H1 (cell line): ENCODE measurements at regions not wholly inside any gene's neighbourhood (a gene's known extent, or its start where the extent isn't known, plus 50 kb on each side); places are given as distances from the start of the nearest gene placed in this dataset.

Source experiments
- CTCF ChIA-PET: fragments of 300-600 bp; sonication (Branson Sonifier 250); formaldehyde crosslinking; loops from one replicate; lab custom pipeline; 2021; ENCODE audit not compliant: partially characterized antibody; lab: Charles Lee
- POLR2A ChIA-PET: fragments of 300-600 bp; sonication (Branson Sonifier 250); formaldehyde crosslinking; loops from one replicate; lab custom pipeline; 2021; ENCODE audit warnings: inconsistent platforms; ENCODE audit not compliant: partially characterized antibody; lab: Charles Lee
- DNase-seq, 2 experiments: peaks; one replicate each; pipeline versions ENCODE4 v3.0.0 to v3.0.0-alpha.2; 2010 to 2022; ENCODE audit warnings: low spot score in 2 of 2, low read depth in 1 of 2, mixed read lengths in 1 of 2
- FAIRE-seq: peaks from 2 replicates; lab custom pipeline; 2011; peaks lifted over from hg19 to GRCh38; lab: Jason Lieb, UNC
- H2AFZ ChIP-seq: 2 replicates; pipeline ENCODE4 v1.8.1; 2012; ENCODE audit warnings: low read length, inconsistent platforms
- H2AK5ac ChIP-seq: 2 replicates; pipeline ENCODE4 v1.6.1; 2013; ENCODE audit warnings: low read depth, low read length
- H2BK120ac ChIP-seq: replicated peaks from 2 replicates; pipeline ENCODE3; 2013; ENCODE audit warnings: low read depth, low read length, inconsistent platforms
- H2BK12ac ChIP-seq: 2 replicates; pipeline ENCODE4 v1.6.1; 2013; ENCODE audit warnings: low read depth, low read length
- H2BK15ac ChIP-seq: 2 replicates; pipeline ENCODE4 v1.6.1; 2013; ENCODE audit warnings: low read length
- H2BK20ac ChIP-seq: 2 replicates; pipeline ENCODE4 v1.6.1; 2013; ENCODE audit warnings: low read length
- H2BK5ac ChIP-seq: 2 replicates; pipeline ENCODE4 v1.6.1; 2013; ENCODE audit warnings: low read depth, low read length
- H3K14ac ChIP-seq: 2 replicates; pipeline ENCODE4 v1.6.1; 2013; ENCODE audit warnings: inconsistent platforms; ENCODE audit not compliant: insufficient read length
- H3K18ac ChIP-seq: 2 replicates; pipeline ENCODE4 v1.6.1; 2013; ENCODE audit warnings: low read length; ENCODE audit errors: extremely low read depth
- H3K23ac ChIP-seq: 2 replicates; pipeline ENCODE4 v1.6.1; 2013; ENCODE audit warnings: inconsistent platforms; ENCODE audit not compliant: insufficient read length
- H3K23me2 ChIP-seq: 2 replicates; pipeline ENCODE4 v1.6.1; 2013; ENCODE audit warnings: low read depth, low read length
- H3K27ac ChIP-seq: 2 replicates; pipeline ENCODE4 v1.6.1; 2011; ENCODE audit warnings: low read depth, low read length, inconsistent platforms
- H3K27me3 ChIP-seq, 4 experiments: replicated peaks in 1 of 4; 1 replicate in 1 of 4; 2 replicates in 3 of 4; pipeline versions ENCODE4 v1.6.1 to v1.8.1; 2011 to 2013; ENCODE audit warnings: low read length in 3 of 4, mild to moderate bottlenecking in 3 of 4, inconsistent platforms in 2 of 4, mixed read lengths in 2 of 4, moderate library complexity in 1 of 4; ENCODE audit not compliant: control insufficient read depth in 3 of 4, insufficient read depth in 3 of 4; ENCODE audit errors: extremely low read depth in 1 of 4
- H3K36me3 ChIP-seq, 4 experiments: 2 replicates each; pipeline versions ENCODE4 v1.6.1 to v1.8.1; 2011 to 2013; ENCODE audit warnings: mild to moderate bottlenecking in 4 of 4, low read length in 3 of 4, moderate library complexity in 2 of 4, control low read depth in 1 of 4, inconsistent platforms in 1 of 4; ENCODE audit not compliant: insufficient read depth in 4 of 4, control insufficient read depth in 2 of 4
- H3K4ac ChIP-seq: replicated peaks from 2 replicates; pipeline ENCODE3; 2013; ENCODE audit warnings: low read length, low read depth, mixed read lengths, inconsistent platforms; ENCODE audit not compliant: insufficient read length
- H3K4me1 ChIP-seq, 4 experiments: replicated peaks in 1 of 4; 1 replicate in 1 of 4; 2 replicates in 3 of 4; pipeline versions ENCODE4 v1.6.1 to v1.8.1; 2011 to 2013; ENCODE audit warnings: low read length in 3 of 4, inconsistent platforms in 2 of 4, mixed read lengths in 1 of 4; ENCODE audit not compliant: insufficient read depth in 4 of 4, control insufficient read depth in 3 of 4
- H3K4me2 ChIP-seq, 2 experiments: 2 replicates each; pipeline versions ENCODE4 v1.6.1 to v1.8.1; 2011 to 2013; ENCODE audit warnings: low read depth in 2 of 2, low read length in 2 of 2, control low read depth in 1 of 2, inconsistent platforms in 1 of 2, mild to moderate bottlenecking in 1 of 2; ENCODE audit not compliant: insufficient read depth in 1 of 2
- H3K4me3 ChIP-seq, 4 experiments: fragments of 200-600, 300-600 bp in 1 of 4; sonication (generic), shearing (Covaris generic), sonication (Bioruptor Twin) in 1 of 4; 2 replicates each; pipeline versions ENCODE4 v1.5.1 to v1.8.1; 2011 to 2016; ENCODE audit warnings: low read length in 4 of 4, low read depth in 3 of 4, control low read depth in 2 of 4, inconsistent platforms in 2 of 4, mild to moderate bottlenecking in 2 of 4, mixed read lengths in 1 of 4, moderate library complexity in 1 of 4; ENCODE audit not compliant: insufficient read depth in 2 of 4; ENCODE audit errors: extremely low read depth in 1 of 4
- H3K56ac ChIP-seq: replicated peaks from 2 replicates; pipeline ENCODE3; 2013; ENCODE audit warnings: low read depth, mild to moderate bottlenecking, mixed read lengths, low read length, inconsistent platforms; ENCODE audit not compliant: insufficient read length
- H3K79me1 ChIP-seq: 2 replicates; pipeline ENCODE4 v1.6.1; 2013; ENCODE audit warnings: low read depth, low read length, control low read depth
- H3K79me2 ChIP-seq, 2 experiments: 2 replicates each; pipeline versions ENCODE4 v1.6.1 to v1.8.1; 2012 to 2013; ENCODE audit warnings: low read length in 2 of 2, mild to moderate bottlenecking in 2 of 2, inconsistent platforms in 1 of 2; ENCODE audit not compliant: insufficient read depth in 2 of 2, control insufficient read depth in 1 of 2
- H3K9ac ChIP-seq, 4 experiments: replicated peaks in 1 of 4; 1 replicate in 1 of 4; 2 replicates in 3 of 4; pipeline versions ENCODE4 v1.6.1 to v1.8.1; 2011 to 2013; ENCODE audit warnings: low read depth in 3 of 4, low read length in 3 of 4, control low read depth in 2 of 4, mild to moderate bottlenecking in 2 of 4, moderate library complexity in 2 of 4, inconsistent platforms in 1 of 4; ENCODE audit errors: extremely low read depth in 1 of 4
- H3K9me3 ChIP-seq, 2 experiments: 2 replicates each; pipeline versions ENCODE4 v1.6.1 to v1.8.1; 2012 to 2013; ENCODE audit warnings: mild to moderate bottlenecking in 2 of 2, moderate library complexity in 2 of 2, control low read depth in 1 of 2, inconsistent platforms in 1 of 2, low read depth in 1 of 2, low read length in 1 of 2, mixed read lengths in 1 of 2; ENCODE audit not compliant: insufficient read depth in 2 of 2
- H4K20me1 ChIP-seq, 2 experiments: replicated peaks in 1 of 2; 2 replicates each; pipeline versions ENCODE3 to v1.8.1; 2011 to 2013; ENCODE audit warnings: inconsistent platforms in 2 of 2, low read length in 2 of 2, mild to moderate bottlenecking in 1 of 2; ENCODE audit not compliant: insufficient read depth in 2 of 2, control insufficient read depth in 1 of 2
- H4K5ac ChIP-seq: 2 replicates; pipeline ENCODE4 v1.6.1; 2013; ENCODE audit warnings: low read length, low read depth, mixed read lengths, inconsistent platforms; ENCODE audit not compliant: insufficient read length
- H4K8ac ChIP-seq: 2 replicates; pipeline ENCODE4 v1.8.0; 2013; ENCODE audit warnings: mild to moderate bottlenecking, moderate library complexity, low read length, inconsistent platforms; ENCODE audit not compliant: insufficient read depth; ENCODE audit errors: extremely low read depth
- H4K91ac ChIP-seq: replicated peaks from 2 replicates; pipeline ENCODE3; 2013; ENCODE audit warnings: low read length, mixed read lengths, inconsistent platforms; ENCODE audit not compliant: insufficient read length
- CBX5 ChIP-seq: fragments of 300-800, 300-1000 bp; sonication (generic); IDR thresholded peaks from 2 replicates; pipeline ENCODE4 v1.7.1; 2016; ENCODE audit warnings: antibody characterized with exemption, low read length, low read depth
- CEBPB ChIP-seq: IDR thresholded peaks from 2 replicates; pipeline ENCODE4 v1.6.1; 2012; ENCODE audit warnings: low read depth, low read length
- CREB1 ChIP-seq: IDR thresholded peaks from 2 replicates; pipeline ENCODE4 v1.6.1; 2012; ENCODE audit warnings: inconsistent platforms
- EGR1 ChIP-seq: IDR thresholded peaks from 2 replicates; pipeline ENCODE4 v1.6.1; 2011; ENCODE audit warnings: low read depth, low read length, borderline replicate concordance
- EP300 ChIP-seq, 2 experiments: IDR thresholded peaks; 1 replicate in 1 of 2; 2 replicates in 1 of 2; pipeline ENCODE4 v1.6.1; 2011 to 2012; ENCODE audit warnings: low read depth in 2 of 2, low read length in 2 of 2, mild to moderate bottlenecking in 2 of 2, borderline replicate concordance in 1 of 2, inconsistent platforms in 1 of 2, moderate library complexity in 1 of 2
- GABPA ChIP-seq: IDR thresholded peaks from 2 replicates; pipeline ENCODE4 v1.6.1; 2011; ENCODE audit warnings: mild to moderate bottlenecking, low read length, moderate library complexity, borderline replicate concordance; ENCODE audit not compliant: insufficient read depth
- KDM1A ChIP-seq: fragments of 200-600, 300-600 bp; sonication (generic); IDR thresholded peaks from 2 replicates; pipeline ENCODE4 v1.7.1; 2016; ENCODE audit warnings: mild to moderate bottlenecking, low read length, borderline replicate concordance
- POLR2A ChIP-seq, 2 experiments: IDR thresholded peaks; 1 replicate in 1 of 2; 2 replicates in 1 of 2; pipeline ENCODE4 v1.6.1; 2011; ENCODE audit warnings: low read depth in 2 of 2, low read length in 2 of 2, mild to moderate bottlenecking in 2 of 2; ENCODE audit errors: control extremely low read depth in 1 of 2
- POU5F1 ChIP-seq: IDR thresholded peaks from 2 replicates; pipeline ENCODE4 v1.6.1; 2011; ENCODE audit warnings: low read depth, mild to moderate bottlenecking, low read length, moderate library complexity
- RNF2 ChIP-seq: fragments of 200-900, 300-1000 bp; sonication (generic); IDR thresholded peaks from 2 replicates; pipeline ENCODE4 v1.7.1; 2016; ENCODE audit warnings: borderline replicate concordance, low read depth, mild to moderate bottlenecking, antibody characterized with exemption, low read length; ENCODE audit not compliant: poor library complexity, severe bottlenecking; ENCODE audit errors: missing control alignments
- WGBS, 2 experiments: shearing (Covaris generic) in 1 of 2; methylation state at CpG; one replicate each; pipeline versions ENCODE4 v1.1.6 to v1.1.7; 2013 to 2015; ENCODE audit warnings: low lambda C conversion rate in 2 of 2, mixed read lengths in 2 of 2, inconsistent platforms in 1 of 2, low coverage in 1 of 2, missing lambda C conversion rate in 1 of 2; ENCODE audit not compliant: insufficient replicate concordance in 2 of 2, insufficient coverage in 1 of 2, insufficient read length in 1 of 2; ENCODE audit errors: extremely low coverage in 1 of 2, missing lambda C conversion rate in 1 of 2; 5-methylcytosine and 5-hydroxymethylcytosine counted together
- TF ChIP-seq, protein P1 (sequence below): IDR thresholded peaks from 2 replicates; pipeline ENCODE4 v1.6.1; 2012; ENCODE audit warnings: inconsistent platforms
- TF ChIP-seq, protein P2 (sequence below), 3 experiments: IDR thresholded peaks; 1 replicate in 2 of 3; 2 replicates in 1 of 3; pipeline versions ENCODE4 v1.5.1 to v1.6.1; 2011; ENCODE audit warnings: low read length in 3 of 3, mild to moderate bottlenecking in 3 of 3, inconsistent platforms in 2 of 3, low read depth in 1 of 3, moderate library complexity in 1 of 3; ENCODE audit not compliant: insufficient read depth in 1 of 3; ENCODE audit errors: control extremely low read depth in 1 of 3

GRCh38 chr10:59126261-59126660, 50.2 kb upstream of the PHYHIPL start:
- H3K4me2 ChIP-seq = no peak overlapping the region
- H3K36me3 ChIP-seq = no peaks in the 10 kb centered on the region
- no peak overlapping the region for H2BK5ac ChIP-seq
- no peak overlapping the region for H3K56ac ChIP-seq
- ChIA-PET POLR2A (no interaction called here), CTCF (no interaction called here)
- H3K79me2 ChIP-seq = no peaks in the 10 kb centered on the region
- DNase-seq (no peak), FAIRE-seq (no peak)
- no peak overlapping the region for H3K23ac ChIP-seq
- 87% methylated on average over 3 of the region's 3 CpGs; no CpG with 5 or more reads in 1 of the 2 experiments for WGBS, 2 experiments
- no peak overlapping the region for H2BK20ac ChIP-seq
- H3K23me2 ChIP-seq = no peaks in the 10 kb centered on the region
- no peak overlapping the region for H3K14ac ChIP-seq
- no peak overlapping the region for H3K9ac ChIP-seq
- no peak overlapping the region for H3K27ac ChIP-seq
- H4K91ac ChIP-seq = no peak overlapping the region
- H2AFZ ChIP-seq = 0 out of 2 replicates have a peak overlapping the region, but pooled peaks have one; percentile 41
- no peak overlapping the region for H2BK15ac ChIP-seq
- no peak overlapping the region for H4K8ac ChIP-seq
- no peak overlapping the region for H3K4ac ChIP-seq
- H3K18ac ChIP-seq = no peak overlapping the region
- H2AK5ac ChIP-seq = no peak overlapping the region
- no peak overlapping the region for H2BK120ac ChIP-seq
- H3K79me1 ChIP-seq = no peaks in the 10 kb centered on the region
- no peak overlapping the region for H2BK12ac ChIP-seq
- H3K9me3 ChIP-seq = no peaks in the 10 kb centered on the region
- no peaks in the 10 kb centered on the region for H4K20me1 ChIP-seq
- no peak overlapping the region for H4K5ac ChIP-seq
- no peak overlapping the region for H3K4me3 ChIP-seq
- peaks cover 0 to 1% (median 0%) of the 10 kb centered on the region in 4 experiments; a peak in 1 of 7 replicates for H3K27me3 ChIP-seq
- H3K4me1 ChIP-seq = no peaks in the 10 kb centered on the region
- TF ChIP-seq CREB1 = no peak
- no peak for TF ChIP-seq GABPA
- no peak for TF ChIP-seq EGR1
- TF ChIP-seq, protein P1, sequence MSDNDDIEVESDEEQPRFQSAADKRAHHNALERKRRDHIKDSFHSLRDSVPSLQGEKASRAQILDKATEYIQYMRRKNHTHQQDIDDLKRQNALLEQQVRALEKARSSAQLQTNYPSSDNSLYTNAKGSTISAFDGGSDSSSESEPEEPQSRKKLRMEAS = no peak
- TF ChIP-seq RNF2 = no peak
- TF ChIP-seq EP300 (IDR thresholded peaks at IDR 0.05; ENCODE audit: borderline replicate concordance in 1 of 2, low read depth in 2 of 2, low read length in 2 of 2) = no peak
- no peak for TF ChIP-seq CBX5
- TF ChIP-seq POLR2A (IDR thresholded peaks at IDR 0.05; ENCODE audit: control extremely low read depth in 1 of 2, low read depth in 2 of 2, low read length in 2 of 2) = no peak
- no peak for TF ChIP-seq POU5F1
- TF ChIP-seq KDM1A = no peak
- no peak for TF ChIP-seq CEBPB
- TF ChIP-seq, protein P2, sequence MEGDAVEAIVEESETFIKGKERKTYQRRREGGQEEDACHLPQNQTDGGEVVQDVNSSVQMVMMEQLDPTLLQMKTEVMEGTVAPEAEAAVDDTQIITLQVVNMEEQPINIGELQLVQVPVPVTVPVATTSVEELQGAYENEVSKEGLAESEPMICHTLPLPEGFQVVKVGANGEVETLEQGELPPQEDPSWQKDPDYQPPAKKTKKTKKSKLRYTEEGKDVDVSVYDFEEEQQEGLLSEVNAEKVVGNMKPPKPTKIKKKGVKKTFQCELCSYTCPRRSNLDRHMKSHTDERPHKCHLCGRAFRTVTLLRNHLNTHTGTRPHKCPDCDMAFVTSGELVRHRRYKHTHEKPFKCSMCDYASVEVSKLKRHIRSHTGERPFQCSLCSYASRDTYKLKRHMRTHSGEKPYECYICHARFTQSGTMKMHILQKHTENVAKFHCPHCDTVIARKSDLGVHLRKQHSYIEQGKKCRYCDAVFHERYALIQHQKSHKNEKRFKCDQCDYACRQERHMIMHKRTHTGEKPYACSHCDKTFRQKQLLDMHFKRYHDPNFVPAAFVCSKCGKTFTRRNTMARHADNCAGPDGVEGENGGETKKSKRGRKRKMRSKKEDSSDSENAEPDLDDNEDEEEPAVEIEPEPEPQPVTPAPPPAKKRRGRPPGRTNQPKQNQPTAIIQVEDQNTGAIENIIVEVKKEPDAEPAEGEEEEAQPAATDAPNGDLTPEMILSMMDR (IDR thresholded peaks at IDR 0.05; ENCODE audit: control extremely low read depth in 1 of 3, insufficient read depth in 1 of 3, low read depth in 1 of 3, low read length in 3 of 3) = no peak
